OCI-LY3 (cell line): ENCODE measurements at regions not wholly inside any gene's neighbourhood (a gene's known extent, or its start where the extent isn't known, plus 50 kb on each side); places are given as distances from the start of the nearest gene placed in this dataset.

Source experiments
- H2AFZ ChIP-seq: fragments of 200-600, 300-600 bp; shearing (Covaris generic); 2 replicates; pipeline ENCODE4 v1.6.0; 2014; ENCODE audit warnings: antibody characterized with exemption, low read depth, low read length
- H3K27ac ChIP-seq: fragments of 200-600, 300-600 bp; sonication (generic); 2 replicates; pipeline ENCODE4 v1.5.1; 2014; ENCODE audit warnings: mild to moderate bottlenecking, low read length, moderate library complexity, mixed read lengths
- H3K27me3 ChIP-seq: fragments of 200-600, 300-600 bp; sonication (generic); 2 replicates; pipeline ENCODE4 v1.6.1; 2014; ENCODE audit warnings: low read depth, low read length, mixed read lengths
- H3K36me3 ChIP-seq: fragments of 200-600, 300-600 bp; sonication (generic); replicated peaks from 2 replicates; pipeline ENCODE3; 2014; ENCODE audit warnings: low read depth, low read length, mixed read lengths
- H3K4me1 ChIP-seq: fragments of 300-600, 200-600 bp; sonication (generic); 2 replicates; pipeline ENCODE4 v1.6.1; 2014; ENCODE audit warnings: low read length, mixed read lengths
- H3K4me2 ChIP-seq: fragments of 200-600, 300-600 bp; sonication (generic); 2 replicates; pipeline ENCODE4 v1.6.1; 2014; ENCODE audit warnings: low read length, mixed read lengths
- H3K4me3 ChIP-seq: fragments of 300-600, 200-600 bp; sonication (generic); 2 replicates; pipeline ENCODE4 v1.5.1; 2014; ENCODE audit warnings: antibody characterized with exemption, mild to moderate bottlenecking, low read length, moderate library complexity
- H3K79me2 ChIP-seq: fragments of 300-600, 200-600 bp; shearing (Covaris generic); 2 replicates; pipeline ENCODE4 v1.6.1; 2014; ENCODE audit warnings: mild to moderate bottlenecking, low read length, mixed read lengths
- H3K9ac ChIP-seq: fragments of 300-600, 200-600 bp; shearing (Covaris generic); 2 replicates; pipeline ENCODE4 v1.6.0; 2014; ENCODE audit warnings: mild to moderate bottlenecking, low read length, moderate library complexity
- H3K9me3 ChIP-seq: fragments of 200-600, 300-600 bp; shearing (Covaris generic); 2 replicates; pipeline ENCODE4 v1.6.1; 2014; ENCODE audit warnings: low read length, mixed read lengths; ENCODE audit not compliant: insufficient read depth
- H4K20me1 ChIP-seq: fragments of 200-600, 300-600 bp; sonication (generic); 2 replicates; pipeline ENCODE4 v1.6.1; 2016; ENCODE audit warnings: low read length, mixed read lengths; ENCODE audit not compliant: insufficient read depth
- EZH2phosphoT487 ChIP-seq: fragments of 200-600 bp; shearing (Covaris generic); IDR thresholded peaks from 2 replicates; pipeline ENCODE4 v1.6.1; 2018; ENCODE audit warnings: antibody characterized with exemption, mixed run types, low read depth
- TF ChIP-seq, protein P1 (sequence below): fragments of 200-600, 300-600 bp; sonication (generic); IDR thresholded peaks from 2 replicates; pipeline ENCODE4 v1.5.1; 2014; ENCODE audit warnings: antibody characterized with exemption, low read length, low read depth

GRCh38 chr2:188196343-188197008 lies 95.2 kb upstream of the GULP1 start:
- no peak overlapping the region for H3K9ac ChIP-seq
- no peaks in the 10 kb centered on the region for H3K27me3 ChIP-seq
- H3K9me3 ChIP-seq = no peaks in the 10 kb centered on the region
- H4K20me1 ChIP-seq = no peaks in the 10 kb centered on the region
- H3K4me3 ChIP-seq = no peak overlapping the region
- H3K4me1 ChIP-seq = no peaks in the 10 kb centered on the region
- no peak overlapping the region for H3K4me2 ChIP-seq
- no peak overlapping the region for H2AFZ ChIP-seq
- no peaks in the 10 kb centered on the region for H3K36me3 ChIP-seq
- TF ChIP-seq EZH2phosphoT487 = no peak
- TF ChIP-seq, protein P1, sequence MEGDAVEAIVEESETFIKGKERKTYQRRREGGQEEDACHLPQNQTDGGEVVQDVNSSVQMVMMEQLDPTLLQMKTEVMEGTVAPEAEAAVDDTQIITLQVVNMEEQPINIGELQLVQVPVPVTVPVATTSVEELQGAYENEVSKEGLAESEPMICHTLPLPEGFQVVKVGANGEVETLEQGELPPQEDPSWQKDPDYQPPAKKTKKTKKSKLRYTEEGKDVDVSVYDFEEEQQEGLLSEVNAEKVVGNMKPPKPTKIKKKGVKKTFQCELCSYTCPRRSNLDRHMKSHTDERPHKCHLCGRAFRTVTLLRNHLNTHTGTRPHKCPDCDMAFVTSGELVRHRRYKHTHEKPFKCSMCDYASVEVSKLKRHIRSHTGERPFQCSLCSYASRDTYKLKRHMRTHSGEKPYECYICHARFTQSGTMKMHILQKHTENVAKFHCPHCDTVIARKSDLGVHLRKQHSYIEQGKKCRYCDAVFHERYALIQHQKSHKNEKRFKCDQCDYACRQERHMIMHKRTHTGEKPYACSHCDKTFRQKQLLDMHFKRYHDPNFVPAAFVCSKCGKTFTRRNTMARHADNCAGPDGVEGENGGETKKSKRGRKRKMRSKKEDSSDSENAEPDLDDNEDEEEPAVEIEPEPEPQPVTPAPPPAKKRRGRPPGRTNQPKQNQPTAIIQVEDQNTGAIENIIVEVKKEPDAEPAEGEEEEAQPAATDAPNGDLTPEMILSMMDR = no peak
- no peaks in the 10 kb centered on the region for H3K79me2 ChIP-seq
- H3K27ac ChIP-seq = no peak overlapping the region

DNA sequence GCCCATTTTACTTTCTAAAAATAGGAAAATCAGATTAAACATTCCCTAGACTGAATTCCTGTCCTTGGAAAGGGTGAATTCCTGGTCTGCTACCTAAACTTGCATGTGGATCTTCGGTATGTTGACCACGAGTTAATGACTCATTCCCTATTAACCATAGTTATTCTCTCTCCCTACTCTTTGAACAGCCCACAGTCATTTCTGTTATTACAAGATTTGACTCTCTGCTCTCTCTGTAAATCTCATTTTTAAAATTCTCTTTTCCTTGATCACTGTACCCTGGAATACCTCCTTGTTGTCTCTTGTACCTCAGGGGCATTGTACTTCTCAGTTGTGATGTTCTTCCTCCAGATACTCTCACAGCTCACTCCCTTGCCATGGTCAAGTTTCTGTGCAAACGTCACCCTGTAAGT lies 92.0 kb upstream of the GULP1 start:
- no peak overlapping the region for H3K27ac ChIP-seq
- H3K79me2 ChIP-seq = no peaks in the 10 kb centered on the region
- no peak overlapping the region for H3K4me3 ChIP-seq
- no peak overlapping the region for H3K4me2 ChIP-seq
- no peaks in the 10 kb centered on the region for H4K20me1 ChIP-seq
- no peaks in the 10 kb centered on the region for H3K9me3 ChIP-seq
- TF ChIP-seq EZH2phosphoT487 = no peak
- TF ChIP-seq, protein P1 = no peak
- H2AFZ ChIP-seq = no peak overlapping the region
- no peak overlapping the region for H3K9ac ChIP-seq
- H3K27me3 ChIP-seq = no peaks in the 10 kb centered on the region
- no peaks in the 10 kb centered on the region for H3K36me3 ChIP-seq
- H3K4me1 ChIP-seq = peaks cover 8% of the 10 kb centered on the region

DNA sequence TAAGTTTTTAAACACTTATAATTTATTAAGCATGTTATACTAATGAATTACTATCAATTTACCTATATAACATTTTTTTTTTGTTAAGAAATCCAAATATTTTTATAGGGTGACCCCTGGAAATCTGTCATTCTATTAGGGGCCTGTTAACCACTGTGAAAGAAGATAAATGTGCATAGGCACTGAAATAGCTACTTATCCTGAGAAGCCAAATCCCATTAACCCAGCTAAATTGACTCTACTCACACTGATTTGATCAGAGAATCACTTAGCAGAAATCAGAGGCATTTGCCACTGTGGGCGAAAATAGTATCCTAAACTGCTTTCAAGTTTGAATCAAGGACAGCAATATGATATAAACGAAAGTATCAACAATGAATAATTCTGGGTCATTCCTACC lies 90.0 kb upstream of the GULP1 start:
- peaks cover 8% of the 10 kb centered on the region for H3K4me1 ChIP-seq
- TF ChIP-seq EZH2phosphoT487 = no peak
- TF ChIP-seq, protein P1 = no peak
- no peak overlapping the region for H3K4me2 ChIP-seq
- H3K9me3 ChIP-seq = no peaks in the 10 kb centered on the region
- no peaks in the 10 kb centered on the region for H4K20me1 ChIP-seq
- H3K27me3 ChIP-seq = no peaks in the 10 kb centered on the region
- H3K27ac ChIP-seq = no peak overlapping the region
- H3K36me3 ChIP-seq = no peaks in the 10 kb centered on the region
- no peak overlapping the region for H3K9ac ChIP-seq
- no peaks in the 10 kb centered on the region for H3K79me2 ChIP-seq
- no peak overlapping the region for H2AFZ ChIP-seq
- no peak overlapping the region for H3K4me3 ChIP-seq

GRCh38 chr2:188202777-188203176 lies 88.9 kb upstream of the GULP1 start:
- H3K27ac ChIP-seq = no peak overlapping the region
- TF ChIP-seq, protein P1 = no peak
- no peak for TF ChIP-seq EZH2phosphoT487
- no peaks in the 10 kb centered on the region for H3K27me3 ChIP-seq
- H3K4me2 ChIP-seq = no peak overlapping the region
- H3K9me3 ChIP-seq = no peaks in the 10 kb centered on the region
- no peaks in the 10 kb centered on the region for H3K36me3 ChIP-seq
- no peaks in the 10 kb centered on the region for H4K20me1 ChIP-seq
- H3K4me1 ChIP-seq = peaks cover 8% of the 10 kb centered on the region
- no peak overlapping the region for H2AFZ ChIP-seq
- H3K4me3 ChIP-seq = no peak overlapping the region
- H3K79me2 ChIP-seq = no peaks in the 10 kb centered on the region
- H3K9ac ChIP-seq = no peak overlapping the region
